ENCODE measurements at regions not wholly inside any gene's neighbourhood (a gene's known extent, or its start where the extent isn't known, plus 50 kb on each side); places are given as distances from the start of the nearest gene placed in this dataset.

DNA sequence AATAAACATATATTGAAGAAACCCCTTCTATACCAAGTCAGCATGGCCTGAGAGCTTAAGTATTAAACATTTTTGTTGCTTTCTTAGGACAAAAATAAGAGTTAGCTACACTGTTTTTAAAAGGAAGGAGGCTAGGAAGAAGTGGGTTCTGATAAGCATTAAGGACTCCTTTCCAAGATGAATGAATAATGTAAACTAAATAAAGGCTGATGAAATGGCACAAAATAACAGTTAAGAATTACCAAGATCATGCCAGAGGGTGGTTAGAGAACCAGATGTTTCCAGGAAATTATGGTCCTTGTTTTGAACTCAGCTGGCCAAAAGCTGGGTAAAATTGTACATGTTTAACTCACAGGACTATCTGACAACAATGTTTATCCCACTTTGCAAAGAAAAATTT is 114.1 kb upstream of the ETS2 start:
- no peak for ATAC-seq
- peaks cover 0 to 3% (median 0%) of the 10 kb centered on the region in 3 donors for H3K27me3 ChIP-seq (ENCODE audit: insufficient read depth in 3 of 3, low read length in 2 of 3)

DNA sequence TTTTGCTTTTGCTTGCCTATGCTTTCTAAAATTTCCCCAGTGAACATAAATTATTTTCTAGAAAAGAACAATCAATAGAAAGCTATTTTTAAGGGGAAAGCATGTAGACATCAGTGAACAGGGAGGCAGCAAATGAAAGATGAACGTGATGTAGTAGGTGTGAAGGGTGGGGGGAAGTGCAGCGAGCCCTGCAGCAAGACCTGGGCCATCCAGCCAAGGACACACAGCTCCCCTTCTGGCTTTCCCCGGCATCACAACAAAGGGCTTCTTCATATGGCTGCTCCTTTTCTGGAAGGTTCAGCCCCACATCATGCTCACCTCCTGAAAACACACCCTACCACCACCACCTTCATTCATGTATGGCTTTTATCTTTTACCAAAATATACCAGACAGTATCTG is 109.2 kb upstream of the ETS2 start:
- DNase-seq (no peak), ATAC-seq (no peak)
- no peaks in the 10 kb centered on the region for H3K4me1 ChIP-seq
- no peaks in the 10 kb centered on the region for H3K36me3 ChIP-seq (ENCODE audit: insufficient read depth in 1 of 2, low read depth in 1 of 2)
- H3K27ac ChIP-seq = no peak overlapping the region
- no peaks in the 10 kb centered on the region for H3K9me3 ChIP-seq
- no peak for TF ChIP-seq CTCF (IDR thresholded peaks at IDR 0.05)
- WGBS, 3 donors = 69 to 88% (median 73%) methylated on average over 3 of the region's 3 CpGs
- no peak overlapping the region for H3K4me3 ChIP-seq
- intact Hi-C loops (cut with DNase I) = no loop called here
- H3K27me3 ChIP-seq (ENCODE audit: insufficient read depth in 3 of 3, low read length in 2 of 3) = peaks cover 3 to 14% (median 8%) of the 10 kb centered on the region in 3 donors

More for the DNA sequence above, 114.1 kb upstream of the ETS2 start:
- Histone ChIP-seq H3K4me3 (no peak overlapping the region), H3K9me3 (no peaks in the 10 kb centered on the region), H3K4me1 (no peaks in the 10 kb centered on the region), H3K27ac (no peak overlapping the region), H3K36me3 (ENCODE audit: insufficient read depth in 1 of 2, low read depth in 1 of 2) (no peaks in the 10 kb centered on the region)
- intact Hi-C loops (cut with DNase I) = no loop called here
- TF ChIP-seq CTCF (IDR thresholded peaks at IDR 0.05) = no peak
- DNase-seq = no peak

DNA sequence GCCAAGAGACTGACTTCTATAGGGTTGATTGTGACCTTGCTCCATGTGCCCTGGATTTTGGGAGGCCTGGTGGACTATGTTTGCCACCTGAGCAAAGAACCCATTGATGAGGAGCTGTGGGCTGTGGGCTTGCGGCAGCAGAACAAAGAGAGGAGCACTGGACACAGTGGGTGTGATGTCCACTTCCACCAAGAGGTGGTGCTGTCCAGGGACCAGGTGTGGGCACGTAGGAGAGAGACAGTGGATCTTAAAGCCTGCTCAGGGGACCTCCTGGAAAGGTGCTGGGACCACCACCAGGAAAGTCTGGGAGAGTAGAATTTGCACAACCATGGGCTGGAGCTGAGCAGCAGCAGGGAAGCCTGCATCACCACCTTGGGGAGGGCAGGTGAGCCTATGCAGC is 106.7 kb upstream of the ETS2 start:
- no peak for DNase-seq
- Histone ChIP-seq H3K27me3 (ENCODE audit: insufficient read depth in 3 of 3, low read length in 2 of 3) (peaks cover 0 to 30% (median 8%) of the 10 kb centered on the region in 3 donors), H3K4me3 (no peak overlapping the region), H3K4me1 (no peaks in the 10 kb centered on the region), H3K27ac (no peak overlapping the region), H3K9me3 (no peaks in the 10 kb centered on the region), H3K36me3 (ENCODE audit: insufficient read depth in 1 of 2, low read depth in 1 of 2) (no peaks in the 10 kb centered on the region)
- WGBS, 3 donors = 65 to 82% (median 68%) methylated on average over 2 of the region's 2 CpGs
- ATAC-seq = no peak
- intact Hi-C loops (cut with DNase I) = no loop called here
- no peak for TF ChIP-seq CTCF (IDR thresholded peaks at IDR 0.05)

DNA sequence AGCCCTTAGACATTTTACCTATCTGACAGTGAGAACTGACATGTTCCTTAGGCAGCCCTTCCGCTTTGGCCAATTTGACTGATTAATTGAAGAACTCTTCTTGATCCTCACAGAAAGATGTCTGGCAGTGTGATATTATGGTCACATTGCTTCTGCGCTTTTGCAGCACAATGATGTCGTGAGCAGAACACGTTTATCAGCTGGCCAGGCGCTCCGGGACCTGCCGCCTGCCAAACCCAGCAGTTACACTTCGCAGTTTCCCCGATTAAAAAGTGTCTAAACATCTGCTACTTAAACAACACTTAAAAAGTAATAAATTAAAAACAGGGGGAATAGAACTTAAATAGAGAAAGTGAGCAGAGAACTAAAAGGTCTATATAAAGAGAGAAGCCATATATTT is 103.5 kb upstream of the ETS2 start:
- Histone ChIP-seq H3K4me3 (no peak overlapping the region), H3K4me1 (no peaks in the 10 kb centered on the region), H3K9me3 (no peaks in the 10 kb centered on the region), H3K27me3 (ENCODE audit: insufficient read depth in 3 of 3, low read length in 2 of 3) (peaks cover 0 to 36% (median 8%) of the 10 kb centered on the region in 3 donors), H3K27ac (no peak overlapping the region), H3K36me3 (ENCODE audit: insufficient read depth in 1 of 2, low read depth in 1 of 2) (no peaks in the 10 kb centered on the region)
- DNase-seq (no peak), ATAC-seq (no peak)
- TF ChIP-seq CTCF (IDR thresholded peaks at IDR 0.05) = no peak
- intact Hi-C loops (cut with DNase I) = no loop called here
- WGBS, 3 donors = 25 to 35% (median 34%) methylated on average over 9 of the region's 9 CpGs

DNA sequence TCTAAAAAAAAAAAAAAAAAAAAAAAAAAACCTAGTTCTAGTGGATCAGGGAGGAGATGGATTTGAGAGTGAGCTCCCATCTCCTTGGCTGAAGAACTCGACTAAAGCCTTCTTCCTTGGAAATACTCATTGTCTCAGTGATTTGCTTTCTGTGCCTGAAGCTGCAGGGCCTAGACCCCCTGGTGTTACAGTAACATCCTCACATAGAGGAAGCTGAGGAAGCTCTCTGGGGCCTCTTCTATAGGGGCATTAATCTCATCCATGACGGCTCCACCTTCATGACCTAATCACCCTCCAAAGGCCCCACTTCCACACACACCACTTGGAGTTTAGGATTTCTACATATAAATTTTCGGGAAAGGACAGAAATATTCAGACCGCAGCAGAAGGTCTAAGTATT is 95.9 kb upstream of the ETS2 start:
- intact Hi-C loops (cut with DNase I) = no loop called here
- TF ChIP-seq CTCF (IDR thresholded peaks at IDR 0.05) = no peak
- WGBS, 3 donors = 70 to 71% (median 70%) methylated on average over 4 of the region's 4 CpGs
- no peak overlapping the region for H3K27ac ChIP-seq
- DNase-seq = no peak
- no peak for ATAC-seq
- H3K36me3 ChIP-seq (ENCODE audit: insufficient read depth in 1 of 2, low read depth in 1 of 2) = no peaks in the 10 kb centered on the region
- no peak overlapping the region for H3K4me3 ChIP-seq
- peaks cover 0 to 11% (median 0%) of the 10 kb centered on the region in 3 donors for H3K27me3 ChIP-seq (ENCODE audit: insufficient read depth in 3 of 3, low read length in 2 of 3)
- H3K4me1 ChIP-seq = no peaks in the 10 kb centered on the region
- no peaks in the 10 kb centered on the region for H3K9me3 ChIP-seq
